SK-N-SH (cell line): ENCODE measurements at regions not wholly inside any gene's neighbourhood (a gene's known extent, or its start where the extent isn't known, plus 50 kb on each side); places are given as distances from the start of the nearest gene placed in this dataset.

Experiments
- CTCF ChIA-PET: fragments of 300-600, 350-600 bp; formaldehyde crosslinking; extraction: SDS; loops from one replicate; lab custom pipeline; 2021; lab: Yijun Ruan, JAX
- POLR2A ChIA-PET: fragments of 350-600 bp; sonication (Branson Sonifier 250); formaldehyde crosslinking; extraction: SDS; loops from one replicate; lab custom pipeline; 2020; ENCODE audit warnings: antibody characterized with exemption, inconsistent platforms; lab: Yijun Ruan, JAX
- DNase-seq: peaks from one replicate; pipeline ENCODE4 v3.0.0; 2012
- H2AFZ ChIP-seq: fragments of 200-600 bp; sonication (generic); 2 replicates; pipeline ENCODE4 v1.8.1; 2016; ENCODE audit warnings: antibody characterized with exemption, mild to moderate bottlenecking, low read depth
- H3F3A ChIP-seq: fragments of 200-600 bp; sonication (generic); replicated peaks from 2 replicates; pipeline ENCODE3; 2016; ENCODE audit warnings: antibody characterized with exemption, mild to moderate bottlenecking; ENCODE audit not compliant: insufficient read depth
- H3K27ac ChIP-seq, 2 experiments: fragments of 200-500 bp in 1 of 2; fragments of 200-600 bp in 1 of 2; sonication (Bioruptor generic) in 1 of 2; sonication (generic), shearing (Covaris generic) in 1 of 2; 2 replicates each; pipeline versions ENCODE4 v1.5.1 to v1.6.1; 2014 to 2016; ENCODE audit warnings: low read depth in 2 of 2, inconsistent platforms in 1 of 2, low read length in 1 of 2, mild to moderate bottlenecking in 1 of 2, mixed read lengths in 1 of 2
- H3K27me3 ChIP-seq: fragments of 200-600 bp; sonication (generic), shearing (Covaris generic); 2 replicates; pipeline ENCODE4 v1.6.1; 2016; ENCODE audit warnings: mixed run types; ENCODE audit not compliant: insufficient read depth
- H3K36me3 ChIP-seq, 2 experiments: fragments of 200-500 bp in 1 of 2; fragments of 200-600 bp in 1 of 2; sonication (Bioruptor generic) in 1 of 2; sonication (generic) in 1 of 2; replicated peaks in 1 of 2; 2 replicates each; pipeline versions ENCODE3 to v1.5.1; 2014 to 2016; ENCODE audit warnings: low read length in 1 of 2, mild to moderate bottlenecking in 1 of 2; ENCODE audit not compliant: insufficient read depth in 2 of 2, control insufficient read depth in 1 of 2
- H3K4me1 ChIP-seq, 2 experiments: fragments of 200-500 bp in 1 of 2; fragments of 200-600 bp in 1 of 2; sonication (Bioruptor generic) in 1 of 2; sonication (generic), shearing (Covaris generic) in 1 of 2; 2 replicates each; pipeline versions ENCODE4 v1.5.1 to v1.6.1; 2014 to 2016; ENCODE audit warnings: low read depth in 1 of 2, low read length in 1 of 2, mixed run types in 1 of 2; ENCODE audit not compliant: insufficient read depth in 2 of 2, control insufficient read depth in 1 of 2
- H3K4me2 ChIP-seq: fragments of 200-600 bp; sonication (generic), shearing (Covaris generic); 2 replicates; pipeline ENCODE4 v1.6.1; 2017; ENCODE audit warnings: mixed run types
- H3K4me3 ChIP-seq, 2 experiments: fragments of 200-500 bp in 1 of 2; fragments of 200-600 bp in 1 of 2; sonication (Bioruptor generic) in 1 of 2; sonication (generic), shearing (Covaris generic) in 1 of 2; 2 replicates each; pipeline versions ENCODE4 v1.5.1 to v1.8.1; 2014 to 2016; ENCODE audit warnings: low read depth in 2 of 2, inconsistent platforms in 1 of 2, low read length in 1 of 2, mild to moderate bottlenecking in 1 of 2, mixed read lengths in 1 of 2, moderate library complexity in 1 of 2
- H3K79me2 ChIP-seq: fragments of 200-600 bp; sonication (generic); 2 replicates; pipeline ENCODE4 v1.8.1; 2017; ENCODE audit warnings: mild to moderate bottlenecking; ENCODE audit not compliant: insufficient read depth
- H3K9ac ChIP-seq: fragments of 200-600 bp; sonication (generic); 2 replicates; pipeline ENCODE4 v1.6.1; 2017; ENCODE audit warnings: mixed run types
- H3K9me2 ChIP-seq: fragments of 200-600 bp; sonication (generic); 2 replicates; pipeline ENCODE4 v1.6.1; 2017; ENCODE audit warnings: mixed run types
- H3K9me3 ChIP-seq: fragments of 200-600 bp; sonication (generic); 2 replicates; pipeline ENCODE4 v1.6.1; 2017; ENCODE audit warnings: mixed run types, mild to moderate bottlenecking, moderate library complexity
- H4K20me1 ChIP-seq: fragments of 200-600 bp; sonication (generic); 2 replicates; pipeline ENCODE4 v1.6.1; 2017; ENCODE audit warnings: mild to moderate bottlenecking, mixed run types; ENCODE audit not compliant: insufficient read depth
- ELF1 ChIP-seq: IDR thresholded peaks from 2 replicates; pipeline ENCODE4 v1.4.0; 2012
- FOSL2 ChIP-seq: IDR thresholded peaks from 2 replicates; pipeline ENCODE4 v1.4.0; 2012; ENCODE audit warnings: low read depth, mild to moderate bottlenecking, moderate library complexity, borderline replicate concordance
- FOXJ3 ChIP-seq: sonication (generic); formaldehyde crosslinking; IDR thresholded peaks from 2 replicates; pipeline ENCODE4 v1.5.1; 2020; ENCODE audit warnings: mild to moderate bottlenecking, missing genetic modification reagents
- JUND ChIP-seq: IDR thresholded peaks from 2 replicates; pipeline ENCODE4 v1.4.0; 2012
- MEF2A ChIP-seq: IDR thresholded peaks from 2 replicates; pipeline ENCODE4 v1.4.0; 2012; ENCODE audit warnings: low read depth, borderline replicate concordance
- MXI1 ChIP-seq: IDR thresholded peaks from 2 replicates; pipeline ENCODE4 v1.6.1; 2012; ENCODE audit warnings: mild to moderate bottlenecking, low read depth, low read length, improper control_type of control experiment
- NFIC ChIP-seq: IDR thresholded peaks from 2 replicates; pipeline ENCODE4 v1.4.0; 2012; ENCODE audit warnings: borderline replicate concordance
- POLR2AphosphoS5 ChIP-seq: IDR thresholded peaks from 2 replicates; pipeline ENCODE4 v1.6.1; 2012; ENCODE audit warnings: low read depth, low read length
- RAD21 ChIP-seq: IDR thresholded peaks from 2 replicates; pipeline ENCODE4 v1.6.1; 2012; ENCODE audit warnings: mild to moderate bottlenecking, low read length
- RCOR1 ChIP-seq: fragments of 150-350 bp; IDR thresholded peaks from 2 replicates; pipeline ENCODE4 v1.6.1; 2017; ENCODE audit warnings: antibody characterized with exemption, low read length
- RFX5 ChIP-seq: IDR thresholded peaks from 2 replicates; pipeline ENCODE4 v1.6.1; 2012; ENCODE audit warnings: mild to moderate bottlenecking, improper control_type of control experiment, low read length
- RXRA ChIP-seq: IDR thresholded peaks from 2 replicates; pipeline ENCODE4 v1.4.0; 2012; ENCODE audit warnings: low read depth, mild to moderate bottlenecking, borderline replicate concordance
- SIN3A ChIP-seq: IDR thresholded peaks from 2 replicates; pipeline ENCODE4 v1.6.1; 2012; ENCODE audit warnings: low read depth, mild to moderate bottlenecking, low read length, moderate library complexity, borderline replicate concordance
- TEAD4 ChIP-seq: IDR thresholded peaks from 2 replicates; pipeline ENCODE4 v1.4.0; 2012; ENCODE audit warnings: mild to moderate bottlenecking, borderline replicate concordance; ENCODE audit not compliant: insufficient read depth
- ZBTB33 ChIP-seq: IDR thresholded peaks from 2 replicates; pipeline ENCODE4 v1.4.0; 2012; ENCODE audit warnings: low read depth, borderline replicate concordance
- WGBS: methylation state at CpG from one replicate; pipeline ENCODE4 v1.1.6; 2017; ENCODE audit warnings: low lambda C conversion rate; 5-methylcytosine and 5-hydroxymethylcytosine counted together
- TF ChIP-seq, protein P1 (sequence below): IDR thresholded peaks from 2 replicates; pipeline ENCODE4 v1.4.0; 2012; ENCODE audit warnings: low read depth
- TF ChIP-seq, protein P2 (sequence below): IDR thresholded peaks from 2 replicates; pipeline ENCODE4 v1.6.1; 2012; ENCODE audit warnings: mild to moderate bottlenecking, low read depth, low read length, moderate library complexity

DNA sequence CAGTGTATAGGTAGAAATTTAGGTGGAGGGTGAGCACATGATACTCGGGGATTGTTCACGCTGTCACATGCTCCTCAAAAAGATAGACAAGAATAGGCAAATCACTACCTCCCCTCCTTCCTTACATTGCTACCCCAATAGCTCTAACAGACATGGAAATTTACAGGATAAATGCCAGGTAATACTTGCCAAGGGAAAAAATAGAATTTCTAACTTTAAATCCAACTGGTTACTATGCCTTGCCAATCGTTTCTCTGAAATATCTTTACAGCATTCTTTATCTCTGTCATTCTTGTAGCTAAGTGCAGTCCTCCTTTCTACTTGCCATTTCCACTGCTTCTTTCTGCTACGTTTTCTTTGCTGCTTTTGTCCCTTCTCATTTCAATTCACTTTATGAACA, 339.8 kb upstream of the ZEB2 start:
- ChIA-PET CTCF (interaction anchor here (0.7 kb wide), 1 partner anchor 814 kb away, joined by 3 read pairs; no protein-coding TSS in a partner anchor), POLR2A (no interaction called here)
- DNase-seq = no peak
- Histone ChIP-seq H3F3A (no peaks in the 10 kb centered on the region), H4K20me1 (no peaks in the 10 kb centered on the region), H3K27me3 (no peaks in the 10 kb centered on the region), H3K4me2 (no peak overlapping the region), H3K4me1 (no peaks in the 10 kb centered on the region)
- TF ChIP-seq MEF2A = no peak
- no peak for TF ChIP-seq FOSL2
- TF ChIP-seq, protein P1, sequence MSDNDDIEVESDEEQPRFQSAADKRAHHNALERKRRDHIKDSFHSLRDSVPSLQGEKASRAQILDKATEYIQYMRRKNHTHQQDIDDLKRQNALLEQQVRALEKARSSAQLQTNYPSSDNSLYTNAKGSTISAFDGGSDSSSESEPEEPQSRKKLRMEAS = no peak
- TF ChIP-seq SIN3A = no peak
- TF ChIP-seq ZBTB33 = no peak
- TF ChIP-seq MXI1 = no peak
- TF ChIP-seq RCOR1 = no peak
- TF ChIP-seq, protein P2, sequence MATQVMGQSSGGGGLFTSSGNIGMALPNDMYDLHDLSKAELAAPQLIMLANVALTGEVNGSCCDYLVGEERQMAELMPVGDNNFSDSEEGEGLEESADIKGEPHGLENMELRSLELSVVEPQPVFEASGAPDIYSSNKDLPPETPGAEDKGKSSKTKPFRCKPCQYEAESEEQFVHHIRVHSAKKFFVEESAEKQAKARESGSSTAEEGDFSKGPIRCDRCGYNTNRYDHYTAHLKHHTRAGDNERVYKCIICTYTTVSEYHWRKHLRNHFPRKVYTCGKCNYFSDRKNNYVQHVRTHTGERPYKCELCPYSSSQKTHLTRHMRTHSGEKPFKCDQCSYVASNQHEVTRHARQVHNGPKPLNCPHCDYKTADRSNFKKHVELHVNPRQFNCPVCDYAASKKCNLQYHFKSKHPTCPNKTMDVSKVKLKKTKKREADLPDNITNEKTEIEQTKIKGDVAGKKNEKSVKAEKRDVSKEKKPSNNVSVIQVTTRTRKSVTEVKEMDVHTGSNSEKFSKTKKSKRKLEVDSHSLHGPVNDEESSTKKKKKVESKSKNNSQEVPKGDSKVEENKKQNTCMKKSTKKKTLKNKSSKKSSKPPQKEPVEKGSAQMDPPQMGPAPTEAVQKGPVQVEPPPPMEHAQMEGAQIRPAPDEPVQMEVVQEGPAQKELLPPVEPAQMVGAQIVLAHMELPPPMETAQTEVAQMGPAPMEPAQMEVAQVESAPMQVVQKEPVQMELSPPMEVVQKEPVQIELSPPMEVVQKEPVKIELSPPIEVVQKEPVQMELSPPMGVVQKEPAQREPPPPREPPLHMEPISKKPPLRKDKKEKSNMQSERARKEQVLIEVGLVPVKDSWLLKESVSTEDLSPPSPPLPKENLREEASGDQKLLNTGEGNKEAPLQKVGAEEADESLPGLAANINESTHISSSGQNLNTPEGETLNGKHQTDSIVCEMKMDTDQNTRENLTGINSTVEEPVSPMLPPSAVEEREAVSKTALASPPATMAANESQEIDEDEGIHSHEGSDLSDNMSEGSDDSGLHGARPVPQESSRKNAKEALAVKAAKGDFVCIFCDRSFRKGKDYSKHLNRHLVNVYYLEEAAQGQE = no peak
- TF ChIP-seq TEAD4 = no peak
- TF ChIP-seq JUND = no peak
- no peak for TF ChIP-seq RAD21
- TF ChIP-seq POLR2AphosphoS5 = no peak
- TF ChIP-seq NFIC = no peak
- no peak for TF ChIP-seq ELF1
- TF ChIP-seq RXRA = no peak
- no peak for TF ChIP-seq FOXJ3
- TF ChIP-seq RFX5 = no peak
- TF ChIP-seq, all 33 proteins: peak for 0
- Histone ChIP-seq H3K36me3 (no peaks in the 10 kb centered on the region), H3K9me3 (0 out of 2 replicates have a peak, but pooled peaks cover 5% of the 10 kb centered on the region), H3K79me2 (no peaks in the 10 kb centered on the region), H3K27ac (no peak overlapping the region), H2AFZ (no peak overlapping the region), H3K9ac (no peak overlapping the region), H3K9me2 (no peaks in the 10 kb centered on the region), H3K4me3 (no peak overlapping the region)
- 90% methylated on average over 4 of the region's 4 CpGs for WGBS
